Sigmoid colon (tissue), 6 donors: ENCODE measurements at regions not wholly inside any gene's neighbourhood (a gene's known extent, or its start where the extent isn't known, plus 50 kb on each side); places are given as distances from the start of the nearest gene placed in this dataset.
A peak's percentile ranks its signal among the peaks of the same experiment; 100 is the strongest.

ENCODE experiments used
- DNase-seq: peaks from one replicate; pipeline ENCODE4 v3.0.0-alpha.2; 2019
- H3K27ac ChIP-seq, 4 donors: fragments of 200-600 bp; sonication (generic); one replicate each; pipeline ENCODE4 v1.5.1; 2016 to 2019; ENCODE audit warnings: mild to moderate bottlenecking in 1 of 4
- H3K27me3 ChIP-seq, 3 donors: fragments of 200-600 bp; sonication (generic); one replicate each; pipeline ENCODE4 v1.5.1; 2019; ENCODE audit warnings: mild to moderate bottlenecking in 1 of 3
- H3K36me3 ChIP-seq, 4 donors: fragments of 200-600 bp; sonication (generic); one replicate each; pipeline ENCODE4 v1.5.1; 2016 to 2019
- H3K4me1 ChIP-seq, 4 donors: fragments of 200-600 bp; sonication (generic); one replicate each; pipeline ENCODE4 v1.5.1; 2017 to 2019
- H3K4me3 ChIP-seq, 4 donors: fragments of 200-600 bp; sonication (generic); one replicate each; pipeline ENCODE4 v1.5.1; 2017 to 2019; ENCODE audit warnings: mild to moderate bottlenecking in 2 of 4, moderate library complexity in 1 of 4
- H3K9me3 ChIP-seq, 4 donors: fragments of 200-600 bp in 3 of 4; sonication (generic) in 3 of 4; one replicate each; pipeline versions ENCODE4 v1.5.1 to v1.6.1; 2013 to 2019
- CTCF ChIP-seq, 4 experiments: fragments of 450-650 bp in 3 of 4; fragments of 200-600 bp in 1 of 4; IDR thresholded peaks; one replicate each; pipeline ENCODE4 v1.5.1; 2016 to 2019; ENCODE audit warnings: antibody characterized with exemption in 4 of 4, mild to moderate bottlenecking in 3 of 4, moderate library complexity in 2 of 4
- EP300 ChIP-seq, 4 donors: sonication (generic); formaldehyde crosslinking; IDR thresholded peaks; one replicate each; pipeline ENCODE4 v1.6.1; 2017; ENCODE audit warnings: antibody characterized with exemption in 4 of 4
- POLR2A ChIP-seq, 2 donors: fragments of 450-650 bp; IDR thresholded peaks; one replicate each; pipeline ENCODE4 v1.6.1; 2016; ENCODE audit warnings: antibody characterized with exemption in 2 of 2, mild to moderate bottlenecking in 2 of 2, moderate library complexity in 2 of 2
- POLR2AphosphoS5 ChIP-seq, 4 donors: sonication (generic); formaldehyde crosslinking; IDR thresholded peaks; one replicate each; pipeline ENCODE4 v1.6.1; 2017; ENCODE audit warnings: antibody characterized with exemption in 4 of 4
- WGBS, 2 donors: extraction: QIAGEN DNeasy Blood & Tissue Kit; methylation state at CpG; one replicate each; pipeline ENCODE4 v1.1.7; 2013; 5-methylcytosine and 5-hydroxymethylcytosine counted together
- intact Hi-C: fragments of 100-400 bp; cut with DNase I; formaldehyde crosslinking; loops from one replicate; pipeline ENCODE4 v1.15.1; 2023
- donor health status: healthy with polysubstance abuse.
- donor health status: healthy.

- H3K36me3 ChIP-seq: no peaks in the 10 kb centered on the region
- no peaks in the 10 kb centered on the region for H3K9me3 ChIP-seq
- intact Hi-C loops: no loop called here
- no peak overlapping the region for H3K4me3 ChIP-seq
- no peaks in the 10 kb centered on the region for H3K27me3 ChIP-seq
- 90 to 92% methylated on average over 1 of the region's 1 CpG for WGBS, 2 donors
- no peak overlapping the region for H3K27ac ChIP-seq
- no peak for DNase-seq
- TF ChIP-seq POLR2A (IDR thresholded peaks at IDR 0.05): no peak
- TF ChIP-seq EP300 (IDR thresholded peaks at IDR 0.05): no peak
- no peak for TF ChIP-seq POLR2AphosphoS5 (IDR thresholded peaks at IDR 0.05)
- TF ChIP-seq CTCF (IDR thresholded peaks at IDR 0.05): no peak
- H3K4me1 ChIP-seq: peaks cover 0 to 28% (median 16%) of the 10 kb centered on the region in 4 donors
Measured at GRCh38 chr12:21713133-21713532, 55.5 kb upstream of the LDHB start.

- no peak for TF ChIP-seq POLR2AphosphoS5 (IDR thresholded peaks at IDR 0.05)
- TF ChIP-seq POLR2A (IDR thresholded peaks at IDR 0.05): no peak
- TF ChIP-seq CTCF (IDR thresholded peaks at IDR 0.05): no peak
- TF ChIP-seq EP300 (IDR thresholded peaks at IDR 0.05): no peak
- Histone ChIP-seq H3K27ac (peak overlapping the region in 3 of 4 donors; percentile 44 to 62 (median 52)), H3K4me3 (peak overlapping the region in 1 of 4 donors; percentile 6), H3K27me3 (no peaks in the 10 kb centered on the region), H3K36me3 (no peaks in the 10 kb centered on the region), H3K4me1 (peaks cover 0 to 28% (median 16%) of the 10 kb centered on the region in 4 donors), H3K9me3 (no peaks in the 10 kb centered on the region)
- 14 to 61% methylated on average over 2 of the region's 2 CpGs for WGBS, 2 donors
- DNase-seq: no peak
- intact Hi-C loops: no loop called here
Measured at GRCh38 chr12:21710958-21711775, 53.5 kb upstream of the LDHB start.
